SK-N-MC (cell line): ENCODE measurements at regions not wholly inside any gene's neighbourhood (a gene's known extent, or its start where the extent isn't known, plus 50 kb on each side); places are given as distances from the start of the nearest gene placed in this dataset.

Experiments
- DNase-seq: peaks from one replicate; pipeline ENCODE4 v3.0.0-alpha.2; 2011; ENCODE audit warnings: low read depth, low spot score
- H3K27ac ChIP-seq: fragments of 200-600 bp; sonication (generic); 2 replicates; pipeline ENCODE4 v1.5.1; 2016; ENCODE audit warnings: mixed run types
- H3K36me3 ChIP-seq: fragments of 200-600 bp; sonication (generic); 2 replicates; pipeline ENCODE4 v1.6.1; 2017; ENCODE audit warnings: antibody characterized with exemption, low read length, mixed read lengths; ENCODE audit not compliant: insufficient read depth
- H3K4me3 ChIP-seq: fragments of 200-600 bp; sonication (generic); 2 replicates; pipeline ENCODE4 v1.5.1; 2016
- H3K9ac ChIP-seq: fragments of 200-600 bp; sonication (generic); 2 replicates; pipeline ENCODE4 v1.8.0; 2017; ENCODE audit warnings: mixed run types, mixed read lengths; ENCODE audit not compliant: insufficient read length
- H3K9me3 ChIP-seq: fragments of 200-600 bp; sonication (generic); 2 replicates; pipeline ENCODE4 v1.6.1; 2017; ENCODE audit warnings: low read depth, mild to moderate bottlenecking, antibody characterized with exemption, low read length, moderate library complexity, mixed read lengths
- EZH2 ChIP-seq: fragments of 200-600 bp; sonication (generic); IDR thresholded peaks from one replicate; pipeline ENCODE4 v1.6.1; 2017; ENCODE audit warnings: antibody characterized with exemption
- FOXP2 ChIP-seq: optimal IDR thresholded peaks from 2 replicates; pipeline ENCODE3; 2011; ENCODE audit warnings: mild to moderate bottlenecking, moderate library complexity; ENCODE audit not compliant: insufficient read depth; ENCODE audit errors: extremely low read length, control extremely low read depth
- POLR2AphosphoS5 ChIP-seq: IDR thresholded peaks from 2 replicates; pipeline ENCODE4 v1.6.1; 2012; ENCODE audit warnings: mild to moderate bottlenecking, low read depth, low read length, borderline replicate concordance

GRCh38 chr12:63304887-63305316, 153.9 kb upstream of the AVPR1A start:
- Histone ChIP-seq H3K4me3 (no peak overlapping the region), H3K9me3 (no peaks in the 10 kb centered on the region), H3K27ac (no peak overlapping the region), H3K36me3 (no peaks in the 10 kb centered on the region), H3K9ac (no peak overlapping the region)
- no peak for DNase-seq
- TF ChIP-seq POLR2AphosphoS5 (no peak), EZH2 (no peak), FOXP2 (no peak)

DNA sequence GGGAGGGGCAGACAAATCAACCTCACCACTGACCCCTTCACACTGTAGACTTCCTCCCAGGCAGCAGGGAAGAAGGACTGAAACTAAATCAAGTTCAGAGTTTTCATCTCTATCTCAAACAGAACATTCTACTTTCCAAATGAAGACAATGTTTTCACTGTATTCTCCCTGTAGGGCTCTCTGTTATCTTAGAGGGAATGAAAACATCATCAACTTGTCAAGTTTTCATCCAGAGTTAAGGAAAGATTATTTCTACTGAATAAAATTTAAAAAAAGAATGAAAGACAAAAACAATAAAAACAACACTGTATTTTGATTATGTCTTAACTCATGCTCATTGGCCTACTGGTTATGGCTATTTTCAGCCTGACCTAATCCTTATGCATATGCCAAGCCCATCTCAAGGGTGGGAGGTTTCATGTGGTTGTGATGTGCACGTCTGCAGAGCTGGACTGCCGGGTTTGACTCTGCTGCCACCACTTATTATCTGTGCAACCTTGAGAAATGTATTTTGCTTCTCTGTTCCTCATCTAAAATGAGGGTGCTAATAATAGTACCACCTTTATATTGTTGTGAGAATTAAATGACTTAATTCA, 152.0 kb upstream of the AVPR1A start:
- Histone ChIP-seq H3K4me3 (no peak overlapping the region), H3K9me3 (no peaks in the 10 kb centered on the region), H3K36me3 (no peaks in the 10 kb centered on the region), H3K9ac (no peak overlapping the region), H3K27ac (no peak overlapping the region)
- TF ChIP-seq EZH2, result no peak
- no peak for TF ChIP-seq POLR2AphosphoS5
- DNase-seq, result no peak

DNA sequence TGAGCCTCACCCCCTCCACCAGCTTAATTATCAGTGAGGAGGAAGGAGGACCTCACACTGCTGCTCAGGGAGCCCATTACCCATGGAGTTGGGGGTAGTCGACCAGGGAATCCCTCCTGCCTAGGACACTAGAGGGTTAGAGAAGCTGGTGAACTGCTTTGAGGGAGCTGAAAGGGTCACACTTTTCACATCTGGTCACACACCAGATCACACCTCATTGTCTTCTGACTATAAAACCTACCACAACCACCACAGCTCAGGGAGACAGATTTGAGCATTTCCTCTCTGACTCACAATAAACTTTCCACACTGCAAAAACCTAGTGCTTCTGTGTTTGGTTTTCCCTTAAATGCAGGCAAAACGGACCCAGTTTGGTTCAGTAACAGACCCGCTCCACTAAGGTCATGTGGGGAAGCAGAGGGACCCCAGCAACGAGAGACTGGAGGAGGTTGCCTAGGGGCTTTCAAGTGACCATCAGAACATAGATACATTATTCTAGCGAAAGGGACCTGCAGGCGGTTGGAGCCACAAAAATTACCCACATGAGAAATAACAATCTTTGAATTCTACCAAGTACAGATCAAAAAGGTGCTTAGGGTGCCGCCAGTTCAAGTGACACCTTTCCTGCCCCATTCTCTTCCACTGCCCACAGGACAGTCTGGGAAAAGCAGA, 151.4 kb upstream of the AVPR1A start:
- H3K9me3 ChIP-seq, result no peaks in the 10 kb centered on the region
- H3K36me3 ChIP-seq, result no peaks in the 10 kb centered on the region
- DNase-seq, result no peak
- H3K27ac ChIP-seq, result no peak overlapping the region
- H3K9ac ChIP-seq, result no peak overlapping the region
- no peak for TF ChIP-seq FOXP2
- no peak for TF ChIP-seq POLR2AphosphoS5
- no peak for TF ChIP-seq EZH2
- H3K4me3 ChIP-seq, result no peak overlapping the region

DNA sequence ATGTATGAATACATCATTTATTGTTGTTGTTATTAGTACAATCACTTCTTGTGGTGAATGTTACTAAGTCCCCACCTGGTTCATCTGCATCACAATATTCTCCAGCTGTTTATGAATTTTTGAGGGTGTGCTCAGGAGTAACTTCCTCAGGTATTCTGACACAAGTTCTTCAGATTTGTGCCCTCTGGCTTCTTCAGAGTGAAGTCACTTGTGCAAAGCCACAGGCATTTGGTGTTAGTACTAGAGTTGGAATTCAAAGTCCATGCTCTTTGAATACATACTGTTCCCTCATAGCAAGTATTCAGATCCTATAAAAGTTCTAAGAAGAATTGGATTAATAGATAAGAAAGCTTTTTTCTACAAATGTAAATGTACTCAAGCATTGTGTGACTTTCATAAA, 150.3 kb upstream of the AVPR1A start:
- no peaks in the 10 kb centered on the region for H3K36me3 ChIP-seq
- H3K9ac ChIP-seq, result no peak overlapping the region
- no peak overlapping the region for H3K27ac ChIP-seq
- TF ChIP-seq FOXP2, result no peak
- TF ChIP-seq EZH2, result no peak
- TF ChIP-seq POLR2AphosphoS5, result no peak
- DNase-seq, result no peak
- no peak overlapping the region for H3K4me3 ChIP-seq
- no peaks in the 10 kb centered on the region for H3K9me3 ChIP-seq

- no peak for TF ChIP-seq POLR2AphosphoS5
- TF ChIP-seq EZH2, result no peak
- no peak for TF ChIP-seq FOXP2
- no peaks in the 10 kb centered on the region for H3K36me3 ChIP-seq
- DNase-seq, result no peak
Observed at GRCh38 chr12:63298386-63298930, 147.5 kb upstream of the AVPR1A start.

GRCh38 chr12:63294327-63294632, 143.3 kb upstream of the AVPR1A start:
- Histone ChIP-seq H3K27ac (no peak overlapping the region), H3K36me3 (no peaks in the 10 kb centered on the region), H3K9me3 (no peaks in the 10 kb centered on the region), H3K9ac (no peak overlapping the region), H3K4me3 (no peak overlapping the region)
- TF ChIP-seq POLR2AphosphoS5 (no peak), FOXP2 (no peak), EZH2 (no peak)
- DNase-seq, result no peak

More at GRCh38 chr12:63298386-63298930, 147.5 kb upstream of the AVPR1A start:
- Histone ChIP-seq H3K9me3 (no peaks in the 10 kb centered on the region), H3K4me3 (no peak overlapping the region), H3K9ac (no peak overlapping the region), H3K27ac (no peak overlapping the region)

DNA sequence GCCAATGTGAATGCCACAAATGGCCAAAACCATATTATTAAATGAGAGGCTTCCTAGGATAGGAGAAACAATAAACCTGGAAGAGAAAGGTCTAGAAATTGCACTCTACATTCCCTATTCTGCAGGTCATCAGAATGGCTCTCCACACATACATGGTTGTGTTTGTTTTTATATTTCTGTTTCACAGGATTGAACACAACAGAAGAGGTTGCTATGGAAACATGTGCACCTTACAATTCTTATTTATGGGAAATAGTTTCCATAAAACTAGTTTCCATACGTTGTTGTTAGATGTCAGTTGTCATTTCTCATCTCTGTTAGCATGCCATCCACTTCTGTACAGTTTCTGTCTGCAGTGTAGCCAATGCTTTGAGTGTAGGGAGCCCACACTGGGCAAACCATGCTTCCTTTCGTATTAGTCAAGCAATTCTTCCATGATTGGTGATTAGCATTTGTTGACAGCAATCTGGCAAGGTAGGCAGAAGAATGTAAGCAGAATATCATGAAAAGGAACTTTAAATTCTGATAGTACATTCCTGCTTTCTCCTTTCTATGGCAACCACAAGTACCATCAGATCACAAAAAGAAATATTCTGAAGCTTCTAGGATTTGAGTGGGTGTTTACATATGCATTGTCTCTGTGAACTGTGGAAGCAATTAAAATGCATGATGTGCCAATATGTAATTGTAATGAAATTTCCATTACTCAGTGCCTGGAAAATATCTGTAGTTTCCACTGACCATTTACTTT, 141.6 kb upstream of the AVPR1A start:
- H3K9ac ChIP-seq, result no peak overlapping the region
- DNase-seq, result no peak
- no peaks in the 10 kb centered on the region for H3K9me3 ChIP-seq
- H3K36me3 ChIP-seq, result no peaks in the 10 kb centered on the region
- TF ChIP-seq EZH2 (no peak), FOXP2 (no peak), POLR2AphosphoS5 (no peak)
- H3K4me3 ChIP-seq, result no peak overlapping the region
- H3K27ac ChIP-seq, result no peak overlapping the region

DNA sequence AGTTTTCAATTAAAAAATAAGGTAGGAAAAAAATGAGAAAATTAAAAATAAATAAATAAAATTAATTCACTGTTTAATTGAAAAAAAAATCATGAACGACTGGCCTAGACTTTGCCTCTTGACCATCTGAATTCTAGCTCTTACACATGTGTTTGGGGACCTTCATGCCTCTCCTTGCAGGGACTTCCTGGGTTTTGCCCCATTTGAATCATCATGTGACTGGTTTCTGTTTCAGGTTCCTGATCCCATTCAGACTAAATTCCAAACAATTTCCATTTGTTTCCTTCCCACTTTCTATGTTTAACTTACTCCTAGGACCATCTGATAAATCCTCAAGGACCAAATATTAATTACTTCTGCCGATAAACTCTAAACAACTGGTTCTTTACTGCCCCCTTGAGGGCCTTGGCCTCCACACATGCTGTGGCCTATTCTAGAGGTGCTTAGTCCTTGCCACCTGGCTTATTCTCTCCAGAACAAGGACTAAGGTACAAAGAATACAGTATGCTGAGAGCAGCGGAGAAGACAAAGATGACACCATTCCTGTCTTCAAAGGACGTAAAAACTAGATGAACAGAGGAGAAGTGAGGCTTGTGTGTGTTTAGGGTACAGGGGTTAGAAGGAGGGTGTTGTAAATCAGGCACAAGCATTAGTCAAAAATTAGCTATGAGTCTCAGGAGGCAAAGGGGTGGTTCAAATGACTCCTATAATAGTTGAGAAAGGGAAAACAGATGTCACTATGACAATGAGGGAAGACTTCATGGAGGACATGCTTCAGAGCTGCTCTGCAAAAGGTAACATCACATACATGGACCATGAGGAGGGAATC, 125.8 kb upstream of the AVPR1A start:
- Histone ChIP-seq H3K9me3 (no peaks in the 10 kb centered on the region), H3K9ac (no peak overlapping the region), H3K36me3 (no peaks in the 10 kb centered on the region), H3K27ac (no peak overlapping the region), H3K4me3 (no peak overlapping the region)
- DNase-seq, result peak; percentile 3
- TF ChIP-seq EZH2 (no peak), POLR2AphosphoS5 (no peak), FOXP2 (no peak)
